HCT116 (cell line): ENCODE measurements at regions not wholly inside any gene's neighbourhood (a gene's known extent, or its start where the extent isn't known, plus 50 kb on each side); places are given as distances from the start of the nearest gene placed in this dataset.
"Not testable (repeated sequence)": the region's sequence is repeated elsewhere in the genome, so short reads cannot be mapped to it uniquely, and the experiment has no call there.

Experiments
- ATAC-seq: fragments of 200-7000 bp; cut with Tn5 transposase; 2 replicates; pipeline ENCODE4 v1.9.1; 2020; ENCODE audit warnings: mild to moderate bottlenecking, moderate library complexity
- BruUV-seq: library from RNA; stranded (reverse); fragments of 400-500 nt; replicated peaks from 2 replicates; lab custom pipeline; 2021; lab: Mats Ljungman, UMichigan
- CTCF ChIA-PET: fragments of 300-600 bp; sonication (Branson Sonifier 250); formaldehyde crosslinking; loops from one replicate; lab custom pipeline; 2021; ENCODE audit warnings: antibody characterized with exemption; lab: Charles Lee
- POLR2A ChIA-PET: fragments of 300-600, 350-600 bp; sonication (Branson Sonifier 250); formaldehyde crosslinking; loops from one replicate; lab custom pipeline; 2021; ENCODE audit warnings: antibody characterized with exemption; lab: Charles Lee
- RAD21 ChIA-PET, 2 experiments: fragments of 300-600 bp; sonication (Branson Sonifier 250); formaldehyde crosslinking; loops; one replicate each; lab custom pipeline; 2023; ENCODE audit warnings: low total read pairs in 2 of 2; ENCODE audit not compliant: uncharacterized antibody in 2 of 2, unreplicated experiment in 2 of 2, low non-redundant PET in 1 of 2; lab: Charles Lee
- DNase-seq: peaks from one replicate; pipeline ENCODE4 v3.0.0-alpha.2; 2010; ENCODE audit warnings: low read depth, low spot score
- H2AFZ ChIP-seq: fragments of 200-600 bp; shearing (Covaris generic), sonication (generic); 2 replicates; pipeline ENCODE4 v1.6.1; 2017; ENCODE audit warnings: low read depth, mixed run types, mixed read lengths, antibody characterized with exemption, low read length; ENCODE audit not compliant: poor library complexity, severe bottlenecking
- H3K27ac ChIP-seq: 2 replicates; pipeline ENCODE4 v1.5.1; 2012; ENCODE audit warnings: low read depth, low read length
- H3K27me3 ChIP-seq: fragments of 200-600 bp; sonication (generic); 2 replicates; pipeline ENCODE4 v1.6.1; 2016; ENCODE audit warnings: mixed run types, low read length, mixed read lengths; ENCODE audit not compliant: insufficient read depth
- H3K36me3 ChIP-seq, 2 experiments: fragments of 200-500 bp in 1 of 2; fragments of 200-600 bp in 1 of 2; sonication (Bioruptor generic) in 1 of 2; sonication (generic) in 1 of 2; 2 replicates each; pipeline versions ENCODE4 v1.5.1 to v1.6.1; 2014 to 2016; ENCODE audit warnings: low read length in 2 of 2, inconsistent platforms in 1 of 2, mixed read lengths in 1 of 2, mixed run types in 1 of 2; ENCODE audit not compliant: insufficient read depth in 2 of 2, control insufficient read depth in 1 of 2
- H3K4me1 ChIP-seq, 2 experiments: fragments of 200-600 bp in 1 of 2; sonication (generic) in 1 of 2; 2 replicates each; pipeline versions ENCODE4 v1.5.1 to v1.6.1; 2012 to 2017; ENCODE audit warnings: low read length in 2 of 2, inconsistent platforms in 1 of 2, mild to moderate bottlenecking in 1 of 2, mixed read lengths in 1 of 2, mixed run types in 1 of 2, moderate library complexity in 1 of 2; ENCODE audit not compliant: insufficient read depth in 2 of 2, control insufficient read depth in 1 of 2
- H3K4me2 ChIP-seq: fragments of 200-600 bp; sonication (generic); 2 replicates; pipeline ENCODE4 v1.6.1; 2017; ENCODE audit warnings: mixed run types, low read length, mixed read lengths
- H3K4me3 ChIP-seq, 2 experiments: fragments of 200-600 bp in 1 of 2; sonication (generic) in 1 of 2; replicated peaks in 1 of 2; 2 replicates each; pipeline ENCODE4 v1.5.1; 2011 to 2016; ENCODE audit warnings: low read length in 2 of 2, control low read depth in 1 of 2, low read depth in 1 of 2, mild to moderate bottlenecking in 1 of 2, mixed read lengths in 1 of 2, mixed run types in 1 of 2
- H3K79me2 ChIP-seq: fragments of 200-600 bp; sonication (generic); 2 replicates; pipeline ENCODE4 v1.6.1; 2017; ENCODE audit warnings: mild to moderate bottlenecking, mixed run types, low read length, moderate library complexity, mixed read lengths; ENCODE audit not compliant: insufficient read depth
- H3K9ac ChIP-seq: fragments of 200-600 bp; sonication (generic); 2 replicates; pipeline ENCODE4 v1.6.1; 2016; ENCODE audit warnings: low read length, mixed read lengths
- H3K9me2 ChIP-seq: fragments of 200-600 bp; sonication (generic), shearing (Covaris generic); 2 replicates; pipeline ENCODE4 v1.6.1; 2017; ENCODE audit warnings: mixed run types, mild to moderate bottlenecking, moderate library complexity; ENCODE audit not compliant: insufficient read depth
- H3K9me3 ChIP-seq, 2 experiments: fragments of 200-500 bp in 1 of 2; fragments of 200-600 bp in 1 of 2; sonication (Bioruptor generic) in 1 of 2; sonication (generic) in 1 of 2; 2 replicates each; pipeline ENCODE4 v1.6.1; 2014 to 2017; ENCODE audit warnings: low read length in 2 of 2, mixed read lengths in 2 of 2, inconsistent platforms in 1 of 2, low read depth in 1 of 2, mild to moderate bottlenecking in 1 of 2, mixed run types in 1 of 2, moderate library complexity in 1 of 2; ENCODE audit not compliant: control insufficient read depth in 1 of 2, insufficient read depth in 1 of 2
- H4K20me1 ChIP-seq: fragments of 200-600 bp; sonication (generic), shearing (Covaris generic); 2 replicates; pipeline ENCODE4 v1.6.1; 2017; ENCODE audit warnings: mixed run types, mild to moderate bottlenecking, moderate library complexity; ENCODE audit not compliant: insufficient read depth
- CBX3 ChIP-seq: IDR thresholded peaks from 2 replicates; pipeline ENCODE4 v1.6.1; 2012; ENCODE audit warnings: low read depth
- CTCF ChIP-seq, 3 experiments: fragments of 200-600 bp in 1 of 3; sonication (generic) in 1 of 3; IDR thresholded peaks in 2 of 3; conservative IDR thresholded peaks in 1 of 3; 2 replicates each; pipeline ENCODE4 v1.5.1; 2012 to 2017; ENCODE audit warnings: low read depth in 2 of 3, low read length in 2 of 3, antibody characterized with exemption in 1 of 3, borderline replicate concordance in 1 of 3, control low read depth in 1 of 3, mild to moderate bottlenecking in 1 of 3, mixed read lengths in 1 of 3, mixed run types in 1 of 3, moderate library complexity in 1 of 3; ENCODE audit not compliant: insufficient read depth in 1 of 3
- JUND ChIP-seq: IDR thresholded peaks from 2 replicates; pipeline ENCODE4 v1.6.1; 2012
- SRF ChIP-seq: IDR thresholded peaks from 2 replicates; pipeline ENCODE4 v1.6.1; 2012; ENCODE audit warnings: low read depth
- ZFX ChIP-seq: fragments of 450-650 bp; IDR thresholded peaks from 2 replicates; pipeline ENCODE4 v1.6.1; 2017
- intact Hi-C: fragments of 100-400 bp; cut with micrococcal nuclease; formaldehyde crosslinking; loops from 2 replicates; pipeline ENCODE4 v1.10.0; 2022
- TF ChIP-seq, protein P1 (sequence below): IDR thresholded peaks from 2 replicates; pipeline ENCODE4 v1.6.1; 2012

- no peak overlapping the region for H2AFZ ChIP-seq
- no peaks in the 10 kb centered on the region for H3K36me3 ChIP-seq
- no peaks in the 10 kb centered on the region for H4K20me1 ChIP-seq
- H3K9ac ChIP-seq, result no peak overlapping the region
- peaks cover 0 to 14% of the 10 kb centered on the region in 2 experiments; a peak in 2 of 4 replicates for H3K9me3 ChIP-seq
- no peak for DNase-seq
- H3K9me2 ChIP-seq, result no peaks in the 10 kb centered on the region
- ATAC-seq, result no peak
- no peaks in the 10 kb centered on the region for H3K27me3 ChIP-seq
- no peak overlapping the region for H3K4me2 ChIP-seq
- no peak overlapping the region for H3K27ac ChIP-seq
- no peaks in the 10 kb centered on the region for H3K79me2 ChIP-seq
- ChIA-PET RAD21 (no interaction called here), CTCF (no interaction called here), POLR2A (no interaction called here)
- BruUV-seq, result no TSS peak
- TF ChIP-seq CBX3, result no peak
- TF ChIP-seq JUND, result no peak
- TF ChIP-seq ZFX, result no peak
- TF ChIP-seq CTCF (IDR thresholded peaks at IDR 0.05 in 2 of 3, conservative IDR thresholded peaks at IDR 0.05 in 1 of 3; ENCODE audit: borderline replicate concordance in 1 of 3, insufficient read depth in 1 of 3, low read depth in 2 of 3, low read length in 2 of 3), result no peak
- TF ChIP-seq, protein P1, sequence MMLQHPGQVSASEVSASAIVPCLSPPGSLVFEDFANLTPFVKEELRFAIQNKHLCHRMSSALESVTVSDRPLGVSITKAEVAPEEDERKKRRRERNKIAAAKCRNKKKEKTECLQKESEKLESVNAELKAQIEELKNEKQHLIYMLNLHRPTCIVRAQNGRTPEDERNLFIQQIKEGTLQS, result no peak
- no peak for TF ChIP-seq SRF
- intact Hi-C loops, result no loop called here
- no peaks in the 10 kb centered on the region for H3K4me1 ChIP-seq
- H3K4me3 ChIP-seq, result no peak overlapping the region
Measured at GRCh38 chr7:68787566-68787965, 810.7 kb upstream of the AUTS2 start.

GRCh38 chr7:68788529-68788928 lies 809.7 kb upstream of the AUTS2 start:
- H3K4me3 ChIP-seq, H3K9me2 ChIP-seq, DNase-seq, H3K9ac ChIP-seq, BruUV-seq, H3K4me1 ChIP-seq, ATAC-seq, H4K20me1 ChIP-seq, H3K36me3 ChIP-seq, H2AFZ ChIP-seq, H3K79me2 ChIP-seq, CTCF ChIA-PET, intact Hi-C loops, H3K27me3 ChIP-seq, RAD21 ChIA-PET, H3K4me2 ChIP-seq, H3K27ac ChIP-seq, POLR2A ChIA-PET: not testable (repeated sequence)
- peaks cover 0 to 14% of the 10 kb centered on the region in 2 experiments; a peak in 2 of 4 replicates for H3K9me3 ChIP-seq
